ENCODE measurements at regions not wholly inside any gene's neighbourhood (a gene's known extent, or its start where the extent isn't known, plus 50 kb on each side); places are given as distances from the start of the nearest gene placed in this dataset.

DNA sequence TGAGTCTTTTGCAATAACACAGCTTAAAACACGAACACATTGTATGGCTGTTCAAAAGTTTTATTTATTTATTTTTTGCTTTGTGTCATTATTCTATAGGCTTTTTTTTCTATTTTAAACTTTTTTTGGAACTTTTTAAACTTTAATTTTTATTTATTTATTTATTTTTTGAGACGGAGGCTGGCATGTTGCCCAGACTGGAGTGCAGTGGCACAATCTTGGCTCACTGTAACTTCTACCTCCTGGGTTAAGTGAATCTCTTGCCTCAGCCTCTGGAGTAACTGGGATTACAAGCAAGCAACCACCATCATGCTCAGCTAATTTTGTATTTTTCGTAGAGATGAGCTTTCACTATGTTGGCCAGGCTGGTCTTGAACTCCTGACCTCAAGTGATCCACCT lies 88.3 kb upstream of the GADD45A start:
- DNase-seq (ENCODE audit: low read depth, low spot score) (no peak), FAIRE-seq (no peak)
- H3K4me1 ChIP-seq (ENCODE audit: control insufficient read depth, extremely low read depth, insufficient read depth, low read length), result no peaks in the 10 kb centered on the region
- dilution Hi-C loops (cut with MboI; ENCODE audit: extremely low pct_ligation_motif_present, low sequenced_read_pairs), result no loop called here
- no peak overlapping the region for H3K4me2 ChIP-seq (ENCODE audit: control insufficient read depth, extremely low read depth, insufficient read depth, low read depth, low read length)
- H3K4me3 ChIP-seq (ENCODE audit: control insufficient read depth in 2 of 3, extremely low read depth in 1 of 3, insufficient read depth in 2 of 3, low read depth in 1 of 3, low read length in 3 of 3), result no peak overlapping the region
- no peak for TF ChIP-seq EZH2 (IDR thresholded peaks at IDR 0.05; ENCODE audit: low read length)
- H3K9me3 ChIP-seq (ENCODE audit: control insufficient read depth, low read depth, low read length), result no peaks in the 10 kb centered on the region
- no peaks in the 10 kb centered on the region for H3K79me2 ChIP-seq (ENCODE audit: control insufficient read depth, insufficient read depth, low read length)
- no peak overlapping the region for H2AFZ ChIP-seq (ENCODE audit: control insufficient read depth, low read length)
- no peak overlapping the region for H3K27ac ChIP-seq (ENCODE audit: control insufficient read depth, insufficient read depth, low read length)
- no peaks in the 10 kb centered on the region for H3K9me1 ChIP-seq (ENCODE audit: control insufficient read depth, extremely low read depth, insufficient read depth, low read length)
- no peaks in the 10 kb centered on the region for H3K36me3 ChIP-seq (ENCODE audit: control insufficient read depth in 2 of 2, extremely low read depth in 1 of 2, insufficient read depth in 2 of 2, low read length in 2 of 2)
- no peak overlapping the region for H3K9ac ChIP-seq (ENCODE audit: control insufficient read depth, extremely low read depth, insufficient read depth, low read length)
- H4K20me1 ChIP-seq (ENCODE audit: control insufficient read depth, extremely low read depth, insufficient read depth, low read length), result no peaks in the 10 kb centered on the region
- H3K27me3 ChIP-seq (ENCODE audit: control insufficient read depth, extremely low read depth, insufficient read depth, low read length), result no peaks in the 10 kb centered on the region

GRCh38 chr1:67597336-67597735 lies 87.7 kb upstream of the GADD45A start:
- H3K27me3 ChIP-seq (ENCODE audit: control insufficient read depth, extremely low read depth, insufficient read depth, low read length), result no peaks in the 10 kb centered on the region
- H3K9me3 ChIP-seq (ENCODE audit: control insufficient read depth, low read depth, low read length), result no peaks in the 10 kb centered on the region
- H3K4me1 ChIP-seq (ENCODE audit: control insufficient read depth, extremely low read depth, insufficient read depth, low read length), result no peaks in the 10 kb centered on the region
- H3K27ac ChIP-seq (ENCODE audit: control insufficient read depth, insufficient read depth, low read length), result no peak overlapping the region
- H3K9ac ChIP-seq (ENCODE audit: control insufficient read depth, extremely low read depth, insufficient read depth, low read length), result no peak overlapping the region
- no peak overlapping the region for H3K4me2 ChIP-seq (ENCODE audit: control insufficient read depth, extremely low read depth, insufficient read depth, low read depth, low read length)
- DNase-seq (ENCODE audit: low read depth, low spot score), result no peak
- no peaks in the 10 kb centered on the region for H3K9me1 ChIP-seq (ENCODE audit: control insufficient read depth, extremely low read depth, insufficient read depth, low read length)
- H3K4me3 ChIP-seq (ENCODE audit: control insufficient read depth in 2 of 3, extremely low read depth in 1 of 3, insufficient read depth in 2 of 3, low read depth in 1 of 3, low read length in 3 of 3), result no peak overlapping the region
- H4K20me1 ChIP-seq (ENCODE audit: control insufficient read depth, extremely low read depth, insufficient read depth, low read length), result no peaks in the 10 kb centered on the region
- dilution Hi-C loops (cut with MboI; ENCODE audit: extremely low pct_ligation_motif_present, low sequenced_read_pairs), result no loop called here
- no peak for FAIRE-seq
- no peaks in the 10 kb centered on the region for H3K79me2 ChIP-seq (ENCODE audit: control insufficient read depth, insufficient read depth, low read length)
- H3K36me3 ChIP-seq (ENCODE audit: control insufficient read depth in 2 of 2, extremely low read depth in 1 of 2, insufficient read depth in 2 of 2, low read length in 2 of 2), result no peaks in the 10 kb centered on the region
- H2AFZ ChIP-seq (ENCODE audit: control insufficient read depth, low read length), result no peak overlapping the region
- TF ChIP-seq CTCF (optimal IDR thresholded peaks at IDR 0.05 in 1 of 3, IDR thresholded peaks at IDR 0.05 in 1 of 3, conservative IDR thresholded peaks at IDR 0.05 in 1 of 3; ENCODE audit: extremely low read depth in 1 of 3, insufficient read depth in 2 of 3, low read length in 3 of 3), result no peak
- TF ChIP-seq EZH2 (IDR thresholded peaks at IDR 0.05; ENCODE audit: low read length), result no peak

DNA sequence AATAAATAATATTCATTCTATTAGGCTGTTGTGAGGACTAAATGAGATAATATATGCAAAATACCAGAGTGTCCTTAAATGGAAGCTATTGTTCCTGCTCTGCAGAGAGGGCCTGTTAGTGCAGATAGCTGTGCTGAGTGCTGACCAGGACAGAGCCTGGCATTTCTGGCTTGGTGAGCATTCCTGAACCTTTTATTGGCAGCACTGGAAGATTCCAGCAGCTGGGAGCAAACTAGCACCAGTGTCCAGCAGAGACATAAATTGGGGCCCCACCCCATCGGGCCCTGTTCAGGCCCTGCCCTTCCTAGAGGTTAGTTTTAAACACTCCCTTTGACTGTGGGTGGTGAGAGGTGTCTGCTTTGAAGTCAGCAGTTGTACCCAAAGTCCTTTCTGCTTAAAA lies 85.9 kb upstream of the GADD45A start:
- dilution Hi-C loops (cut with MboI; ENCODE audit: extremely low pct_ligation_motif_present, low sequenced_read_pairs), result no loop called here
- no peak overlapping the region for H3K27ac ChIP-seq (ENCODE audit: control insufficient read depth, insufficient read depth, low read length)
- no peaks in the 10 kb centered on the region for H3K4me1 ChIP-seq (ENCODE audit: control insufficient read depth, extremely low read depth, insufficient read depth, low read length)
- no peak overlapping the region for H3K9ac ChIP-seq (ENCODE audit: control insufficient read depth, extremely low read depth, insufficient read depth, low read length)
- no peak for TF ChIP-seq EZH2 (IDR thresholded peaks at IDR 0.05; ENCODE audit: low read length)
- TF ChIP-seq CTCF (optimal IDR thresholded peaks at IDR 0.05 in 1 of 3, IDR thresholded peaks at IDR 0.05 in 1 of 3, conservative IDR thresholded peaks at IDR 0.05 in 1 of 3; ENCODE audit: extremely low read depth in 1 of 3, insufficient read depth in 2 of 3, low read length in 3 of 3), result no peak
- no peaks in the 10 kb centered on the region for H3K9me1 ChIP-seq (ENCODE audit: control insufficient read depth, extremely low read depth, insufficient read depth, low read length)
- H3K79me2 ChIP-seq (ENCODE audit: control insufficient read depth, insufficient read depth, low read length), result no peaks in the 10 kb centered on the region
- FAIRE-seq, result peak; percentile 48
- no peak overlapping the region for H3K4me3 ChIP-seq (ENCODE audit: control insufficient read depth in 2 of 3, extremely low read depth in 1 of 3, insufficient read depth in 2 of 3, low read depth in 1 of 3, low read length in 3 of 3)
- H3K27me3 ChIP-seq (ENCODE audit: control insufficient read depth, extremely low read depth, insufficient read depth, low read length), result no peaks in the 10 kb centered on the region
- DNase-seq (ENCODE audit: low read depth, low spot score), result no peak
- H3K9me3 ChIP-seq (ENCODE audit: control insufficient read depth, low read depth, low read length), result no peaks in the 10 kb centered on the region
- H3K4me2 ChIP-seq (ENCODE audit: control insufficient read depth, extremely low read depth, insufficient read depth, low read depth, low read length), result no peak overlapping the region
- H2AFZ ChIP-seq (ENCODE audit: control insufficient read depth, low read length), result peak overlapping the region; percentile 15
- no peaks in the 10 kb centered on the region for H4K20me1 ChIP-seq (ENCODE audit: control insufficient read depth, extremely low read depth, insufficient read depth, low read length)
- no peaks in the 10 kb centered on the region for H3K36me3 ChIP-seq (ENCODE audit: control insufficient read depth in 2 of 2, extremely low read depth in 1 of 2, insufficient read depth in 2 of 2, low read length in 2 of 2)

All from keratinocyte (primary cell).